Coronary artery (tissue), 2 donors: ENCODE measurements at regions not wholly inside any gene's neighbourhood (a gene's known extent, or its start where the extent isn't known, plus 50 kb on each side); places are given as distances from the start of the nearest gene placed in this dataset.

Experiments
- DNase-seq: peaks from one replicate; pipeline ENCODE4 v3.0.0-alpha.2; 2017; ENCODE audit warnings: low spot score
- H3K27ac ChIP-seq, 2 donors: fragments of 200-600 bp; sonication (generic); one replicate each; pipeline ENCODE4 v1.5.1; 2016 to 2019
- H3K4me3 ChIP-seq: fragments of 200-600 bp; sonication (generic); 2 replicates; pipeline ENCODE4 v1.5.1; 2016; ENCODE audit warnings: mild to moderate bottlenecking, moderate library complexity
- TF ChIP-seq, protein P1 (sequence below): fragments of 200-600 bp; sonication (generic); IDR thresholded peaks from one replicate; pipeline ENCODE4 v1.5.1; 2019; ENCODE audit warnings: antibody characterized with exemption

DNA sequence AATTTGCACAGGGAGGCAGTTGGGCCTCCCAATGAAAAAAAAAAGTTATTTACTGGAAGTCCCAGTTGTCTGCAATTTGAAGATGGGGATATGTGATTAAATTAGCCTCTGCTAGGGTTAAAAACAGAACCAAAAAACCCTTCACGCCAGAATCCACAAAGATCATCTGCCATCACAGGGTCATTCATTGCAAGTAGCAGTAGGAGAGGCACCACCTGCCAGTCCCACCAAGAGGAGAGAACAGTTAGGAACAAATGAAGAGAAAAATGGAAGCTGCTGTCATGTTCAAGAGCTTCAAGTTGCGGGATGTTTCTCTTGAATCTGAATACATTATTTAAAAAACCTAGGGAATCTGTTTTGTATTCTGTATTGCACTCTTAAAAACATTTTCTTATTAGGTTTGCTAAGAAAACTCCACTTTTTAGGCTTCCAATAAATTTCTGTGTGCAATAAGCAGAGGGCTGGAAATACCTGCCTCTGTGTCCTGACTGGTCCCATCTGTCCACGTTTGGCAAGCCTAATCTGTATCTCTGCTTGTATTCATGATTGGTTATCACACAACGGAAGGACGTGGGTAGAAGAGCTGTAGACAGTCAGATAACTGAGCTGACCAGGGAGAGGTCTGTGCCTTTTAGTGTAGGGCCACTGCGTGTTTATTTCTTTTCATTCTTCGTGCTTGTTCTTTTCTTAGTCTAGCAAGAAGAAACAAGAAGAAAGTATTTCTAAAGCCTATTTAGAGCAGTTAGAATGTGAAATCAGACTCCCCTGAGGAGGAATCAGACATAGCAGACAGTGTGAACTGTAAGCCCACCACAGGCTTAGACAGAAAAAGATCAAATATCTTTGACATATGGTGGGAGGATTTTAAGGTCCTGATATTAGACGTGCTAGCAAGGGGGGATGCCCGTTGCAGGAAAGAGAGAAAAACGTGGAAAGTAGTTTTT, 630.6 kb upstream of the SEMA6A start:
- TF ChIP-seq, protein P1, sequence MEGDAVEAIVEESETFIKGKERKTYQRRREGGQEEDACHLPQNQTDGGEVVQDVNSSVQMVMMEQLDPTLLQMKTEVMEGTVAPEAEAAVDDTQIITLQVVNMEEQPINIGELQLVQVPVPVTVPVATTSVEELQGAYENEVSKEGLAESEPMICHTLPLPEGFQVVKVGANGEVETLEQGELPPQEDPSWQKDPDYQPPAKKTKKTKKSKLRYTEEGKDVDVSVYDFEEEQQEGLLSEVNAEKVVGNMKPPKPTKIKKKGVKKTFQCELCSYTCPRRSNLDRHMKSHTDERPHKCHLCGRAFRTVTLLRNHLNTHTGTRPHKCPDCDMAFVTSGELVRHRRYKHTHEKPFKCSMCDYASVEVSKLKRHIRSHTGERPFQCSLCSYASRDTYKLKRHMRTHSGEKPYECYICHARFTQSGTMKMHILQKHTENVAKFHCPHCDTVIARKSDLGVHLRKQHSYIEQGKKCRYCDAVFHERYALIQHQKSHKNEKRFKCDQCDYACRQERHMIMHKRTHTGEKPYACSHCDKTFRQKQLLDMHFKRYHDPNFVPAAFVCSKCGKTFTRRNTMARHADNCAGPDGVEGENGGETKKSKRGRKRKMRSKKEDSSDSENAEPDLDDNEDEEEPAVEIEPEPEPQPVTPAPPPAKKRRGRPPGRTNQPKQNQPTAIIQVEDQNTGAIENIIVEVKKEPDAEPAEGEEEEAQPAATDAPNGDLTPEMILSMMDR = no peak
- DNase-seq = no peak
- Histone ChIP-seq H3K4me3 (no peak overlapping the region), H3K27ac (no peak overlapping the region)

DNA sequence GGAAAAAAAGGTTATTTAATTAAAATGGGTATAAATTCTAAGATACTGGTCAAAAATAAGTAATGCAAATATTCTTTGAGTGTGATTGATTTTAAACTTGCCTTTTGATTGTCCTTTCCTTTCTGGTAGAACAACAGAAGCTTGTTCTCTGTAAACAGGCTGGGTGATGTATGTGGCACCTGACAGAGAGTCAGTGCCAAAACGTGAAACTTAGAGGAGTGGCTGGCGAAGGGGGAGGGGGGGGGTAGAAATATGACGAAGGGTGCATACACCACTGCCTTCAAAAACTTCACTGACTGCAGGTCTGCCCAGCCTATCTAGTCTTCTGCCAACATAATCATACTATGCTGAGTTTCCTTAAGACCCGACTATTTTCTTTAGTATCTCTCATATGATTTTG, 629.8 kb upstream of the SEMA6A start:
- TF ChIP-seq, protein P1 = no peak
- Histone ChIP-seq H3K27ac (no peak overlapping the region), H3K4me3 (no peak overlapping the region)
- DNase-seq = no peak

DNA sequence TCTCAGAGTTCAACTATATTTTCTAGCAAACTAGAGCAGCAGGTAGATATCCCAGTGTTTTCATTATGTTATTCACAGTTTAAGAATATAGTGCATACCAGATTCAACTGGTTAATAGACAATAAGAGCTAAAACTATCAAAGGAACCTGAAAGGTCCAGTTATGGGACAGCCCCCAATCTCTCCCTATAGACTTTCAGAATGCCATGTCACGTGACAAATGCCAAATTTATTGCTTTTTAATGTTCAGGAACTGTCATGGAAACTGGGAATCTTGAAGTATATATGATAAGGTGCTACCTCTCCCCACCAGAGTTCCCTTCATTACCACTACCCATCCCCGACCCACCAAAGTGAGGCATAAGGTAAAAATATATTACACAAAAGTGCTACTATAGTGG, 629.0 kb upstream of the SEMA6A start:
- TF ChIP-seq, protein P1 = no peak
- H3K27ac ChIP-seq = no peak overlapping the region
- H3K4me3 ChIP-seq = no peak overlapping the region
- DNase-seq = no peak

DNA sequence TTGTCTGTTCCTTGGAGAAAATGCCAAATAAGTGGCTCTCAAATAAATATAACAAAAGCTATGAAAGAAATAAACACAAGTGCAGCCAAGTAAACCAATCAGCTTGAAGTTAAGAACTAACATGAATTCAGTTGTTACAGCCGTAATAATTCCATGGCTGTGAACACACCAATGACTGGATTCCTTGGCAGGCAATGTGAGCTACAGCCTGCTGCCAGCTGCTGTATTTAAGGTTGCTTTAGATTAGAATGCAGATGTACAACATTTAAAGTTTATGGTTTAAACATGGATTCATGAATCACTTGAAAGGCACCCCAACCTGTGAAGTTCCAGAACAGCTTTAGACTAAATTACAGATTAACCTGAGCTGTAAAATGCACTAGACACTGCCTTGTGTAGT, 626.4 kb upstream of the SEMA6A start:
- DNase-seq = no peak
- Histone ChIP-seq H3K27ac (no peak overlapping the region), H3K4me3 (no peak overlapping the region)
- TF ChIP-seq, protein P1 = no peak

DNA sequence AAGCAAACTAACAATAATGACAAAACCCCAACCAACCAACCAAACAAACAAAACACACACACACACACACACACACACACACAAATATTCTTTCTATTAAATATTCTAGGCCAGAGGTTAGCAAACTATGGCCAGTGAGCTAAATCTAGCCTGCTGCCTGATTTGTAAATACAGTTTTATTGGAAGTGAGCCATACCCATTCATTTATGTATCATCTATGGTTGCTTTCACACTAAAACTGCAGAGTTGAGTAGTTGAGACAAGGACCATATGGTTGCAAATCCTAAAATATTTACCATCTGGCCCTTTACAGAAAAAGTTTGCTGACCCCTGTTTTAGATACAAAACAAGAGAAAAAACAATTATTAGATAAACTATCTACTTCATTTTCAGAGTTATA, 620.5 kb upstream of the SEMA6A start:
- DNase-seq = no peak
- H3K27ac ChIP-seq = no peak overlapping the region
- no peak overlapping the region for H3K4me3 ChIP-seq
- TF ChIP-seq, protein P1 = no peak

DNA sequence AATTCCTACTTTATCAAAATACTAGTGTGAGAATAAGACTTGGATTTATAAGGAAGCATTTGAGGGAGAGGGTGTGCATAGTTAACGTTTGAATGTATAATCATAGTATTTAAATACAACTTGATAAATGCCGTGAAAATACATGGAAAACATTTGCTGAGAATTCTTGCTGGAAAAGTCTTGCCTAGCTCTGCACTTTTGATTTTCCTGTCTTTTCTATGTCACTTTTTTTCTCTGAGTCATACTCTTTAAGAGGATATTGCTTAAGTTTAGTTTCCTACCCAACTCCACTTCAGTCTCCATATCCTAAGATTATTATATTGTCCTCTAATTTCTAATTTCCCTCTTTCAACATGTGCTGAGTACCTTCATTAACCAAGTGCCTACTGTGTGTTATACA, 616.6 kb upstream of the SEMA6A start:
- DNase-seq = no peak
- TF ChIP-seq, protein P1 = no peak
- no peak overlapping the region for H3K4me3 ChIP-seq

DNA sequence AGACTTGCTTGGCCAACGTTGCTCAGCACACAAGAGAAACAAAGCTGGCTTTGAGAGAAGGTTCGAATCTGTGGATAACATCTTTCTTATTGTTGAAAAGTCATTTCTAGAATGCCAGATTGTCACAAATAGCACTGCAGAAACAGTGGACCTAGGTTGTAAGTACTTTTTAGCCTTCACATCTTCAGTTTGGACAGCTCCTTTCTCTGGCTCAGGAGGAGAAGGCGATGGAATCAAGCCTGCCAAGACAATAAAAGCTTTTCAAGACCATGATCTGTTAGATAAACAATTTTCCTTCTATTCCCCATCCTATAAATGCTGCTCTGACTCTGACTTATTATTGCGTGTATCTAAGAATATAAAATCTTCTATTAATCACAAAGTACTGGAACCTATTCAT, 615.2 kb upstream of the SEMA6A start:
- no peak for DNase-seq
- H3K4me3 ChIP-seq = no peak overlapping the region
- H3K27ac ChIP-seq = no peak overlapping the region
- TF ChIP-seq, protein P1 = no peak

More for the DNA sequence above, 616.6 kb upstream of the SEMA6A start:
- no peak overlapping the region for H3K27ac ChIP-seq
